NCI-H2196 treated with DMSO at 0.1 percent for 48 hours (cell line): ENCODE measurements at regions not wholly inside any gene's neighbourhood (a gene's known extent, or its start where the extent isn't known, plus 50 kb on each side); places are given as distances from the start of the nearest gene placed in this dataset.

Experiments
- DNase-seq: peaks from one replicate; lab custom pipeline; 2025; ENCODE audit not compliant: unreplicated experiment; lab: John Stamatoyannopoulos, UW

DNA sequence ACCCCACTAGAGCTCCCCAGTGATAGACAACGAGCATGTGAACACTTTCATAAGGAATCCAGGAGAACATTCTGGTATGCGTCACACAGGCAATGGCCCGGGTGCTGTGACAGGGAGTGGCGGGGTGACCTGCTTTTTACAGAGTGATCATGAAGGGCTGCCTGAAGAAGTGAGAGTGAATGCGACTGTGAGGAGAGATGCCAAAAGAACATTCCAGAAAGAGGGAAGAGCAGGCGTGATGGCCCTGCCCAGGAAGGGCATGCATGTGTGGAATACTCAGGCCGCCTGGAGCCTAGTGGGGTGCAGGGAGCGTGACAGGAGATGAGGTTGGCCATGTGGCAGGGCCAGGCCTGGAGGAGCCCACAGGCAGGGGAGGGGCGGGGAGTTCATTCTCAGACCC, 53.8 kb downstream of the FZD10 start:
- DNase-seq, result no peak

DNA sequence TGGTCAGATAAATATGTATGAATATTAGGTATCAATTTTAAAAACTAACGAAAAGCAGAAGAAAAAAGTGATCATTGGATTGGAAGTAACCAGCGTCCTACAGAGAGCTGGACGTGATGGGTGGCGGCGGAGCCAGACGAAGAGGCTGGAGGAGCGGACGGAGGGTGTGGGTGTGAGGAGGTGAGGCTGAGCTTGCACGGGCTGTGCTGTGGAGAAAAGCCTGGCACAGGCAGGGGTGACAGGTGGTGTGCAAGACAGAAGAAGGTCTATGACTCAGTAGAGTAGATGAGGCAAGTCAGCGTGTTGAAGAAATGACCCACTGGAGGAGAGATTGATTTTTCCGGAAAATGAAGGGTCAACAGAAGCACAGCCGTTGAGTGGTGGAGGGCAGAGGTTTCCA, 56.4 kb downstream of the FZD10 start:
- no peak for DNase-seq

DNA sequence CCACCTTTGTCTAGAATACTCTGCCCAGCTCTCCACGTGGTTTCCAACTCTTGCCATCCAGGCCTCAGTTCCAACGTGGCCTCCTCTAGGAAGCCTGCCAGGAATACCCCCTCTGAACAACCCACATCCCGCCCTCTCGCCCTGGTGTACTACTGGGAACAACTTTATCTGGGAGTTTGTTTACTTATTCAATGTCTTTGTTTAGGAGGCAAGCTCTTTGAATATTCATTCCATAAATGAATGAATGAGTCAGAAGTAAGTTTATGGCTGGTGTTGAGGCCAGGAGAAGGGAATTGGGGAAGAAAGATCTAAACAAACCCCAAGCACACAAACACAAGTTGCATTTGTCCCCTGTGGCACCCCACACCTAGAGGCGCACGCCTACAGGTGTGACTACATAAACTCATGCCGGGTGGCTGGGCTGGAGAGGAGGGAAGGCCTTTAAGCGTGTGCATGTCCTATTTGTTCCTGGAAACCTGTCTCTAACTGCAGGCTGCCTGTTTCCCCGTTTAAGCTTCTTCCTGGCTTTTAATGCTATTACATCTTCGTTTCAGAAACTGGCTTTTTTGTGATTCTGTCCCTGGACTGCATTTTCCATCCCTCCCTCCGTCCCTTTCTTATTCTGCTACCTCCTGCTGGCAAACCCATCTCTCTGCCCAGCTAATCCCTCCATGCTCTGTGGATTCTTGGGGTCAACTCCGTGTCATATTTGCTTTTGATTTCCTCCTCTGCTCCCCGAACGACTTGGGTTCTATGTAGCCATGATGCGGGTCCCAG, 57.9 kb downstream of the FZD10 start:
- no peak for DNase-seq

DNA sequence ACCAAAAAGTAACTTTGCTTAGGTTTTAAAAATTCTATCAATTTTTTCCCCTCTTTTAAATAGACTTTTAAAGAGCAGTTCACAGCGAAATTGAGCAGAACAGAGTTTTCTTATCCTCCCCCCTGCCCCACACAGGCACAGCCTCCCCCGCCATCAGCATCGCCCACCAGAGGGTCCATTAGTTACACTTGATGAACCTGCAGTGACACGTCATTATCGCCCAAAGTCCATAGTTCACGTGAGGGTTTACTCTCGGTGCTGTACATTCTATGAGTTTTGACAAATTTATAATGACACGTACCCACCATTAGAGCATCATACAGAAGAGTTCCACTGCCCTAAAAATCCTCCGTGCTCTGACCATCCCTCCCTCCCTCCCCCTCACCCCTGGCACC, 58.4 kb downstream of the FZD10 start:
- no peak for DNase-seq

DNA sequence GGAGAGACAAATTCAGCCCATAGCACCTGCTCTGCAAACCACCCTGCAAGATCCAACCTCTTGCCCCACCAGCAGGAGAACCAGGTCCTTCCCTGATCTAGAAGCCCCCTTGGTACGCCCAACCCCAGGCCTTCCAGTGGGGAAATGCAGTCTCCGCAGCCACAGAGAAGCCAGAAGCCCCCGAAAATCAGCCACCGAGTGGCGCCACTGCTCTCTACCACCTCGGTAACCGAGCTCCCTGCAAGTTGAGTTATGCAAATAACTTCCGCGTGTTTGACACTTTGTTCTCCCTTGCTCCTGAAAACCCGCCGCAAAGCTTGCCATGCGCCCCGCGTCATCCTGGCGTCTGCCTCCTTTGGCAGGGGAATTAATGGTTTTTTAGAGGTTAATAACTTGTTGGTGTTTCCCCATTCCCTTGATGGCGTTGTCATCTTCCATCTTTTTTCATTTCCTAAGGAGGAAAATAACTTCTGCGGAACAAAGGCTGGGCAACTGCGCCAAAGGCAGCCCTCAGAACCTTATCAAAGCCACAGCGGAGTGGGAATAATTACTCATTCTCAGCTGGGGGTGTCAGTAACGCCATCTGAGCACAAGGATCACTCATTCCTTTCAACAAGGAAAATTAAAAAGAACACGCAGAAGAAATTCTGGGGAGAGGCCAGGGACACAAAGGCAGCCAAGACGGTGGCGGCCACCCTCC, 60.4 kb downstream of the FZD10 start:
- no peak for DNase-seq

DNA sequence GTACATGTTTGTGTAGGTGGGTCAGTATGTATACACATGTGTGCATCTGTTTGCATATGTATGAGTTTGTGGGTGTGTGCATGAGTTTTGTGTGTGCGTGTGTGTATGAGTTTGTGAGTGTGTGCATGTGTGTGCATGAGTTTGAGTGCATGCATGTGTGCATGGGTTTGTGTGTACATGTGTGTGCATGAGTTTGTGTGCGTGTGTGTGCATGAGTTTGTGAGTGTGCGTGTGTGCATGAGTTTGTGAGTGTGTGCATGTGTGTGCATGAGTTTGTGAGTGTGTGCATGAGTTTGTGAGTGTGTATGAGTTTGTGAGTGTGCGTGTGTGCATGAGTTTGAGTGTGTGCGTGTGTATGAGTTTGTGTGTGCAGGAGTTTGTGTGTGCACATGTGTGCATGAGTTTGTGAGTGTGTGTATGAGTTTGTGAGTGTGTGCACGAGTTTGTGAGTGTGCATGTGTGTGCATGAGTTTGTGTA, 61.5 kb downstream of the FZD10 start:
- DNase-seq, result no peak

DNA sequence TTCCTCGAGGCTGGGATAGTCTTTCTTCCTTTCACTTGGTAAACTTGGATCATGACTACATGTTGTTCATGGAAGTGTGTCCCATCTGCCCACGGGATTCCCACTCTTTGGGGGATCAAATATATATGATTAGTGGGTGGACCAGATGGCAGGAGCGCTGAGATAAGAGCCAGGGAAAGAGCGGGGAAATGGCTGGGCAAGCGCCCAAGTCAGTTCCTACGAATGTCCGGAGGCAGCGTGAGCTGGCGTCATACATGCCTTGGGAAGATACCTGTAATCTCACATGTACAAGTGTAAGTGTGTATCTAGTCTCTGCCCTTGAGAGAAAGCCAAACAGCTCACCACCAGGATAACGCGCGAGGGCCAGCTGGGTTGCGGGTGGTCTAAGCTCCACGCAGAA, 62.3 kb downstream of the FZD10 start:
- DNase-seq, result no peak

DNA sequence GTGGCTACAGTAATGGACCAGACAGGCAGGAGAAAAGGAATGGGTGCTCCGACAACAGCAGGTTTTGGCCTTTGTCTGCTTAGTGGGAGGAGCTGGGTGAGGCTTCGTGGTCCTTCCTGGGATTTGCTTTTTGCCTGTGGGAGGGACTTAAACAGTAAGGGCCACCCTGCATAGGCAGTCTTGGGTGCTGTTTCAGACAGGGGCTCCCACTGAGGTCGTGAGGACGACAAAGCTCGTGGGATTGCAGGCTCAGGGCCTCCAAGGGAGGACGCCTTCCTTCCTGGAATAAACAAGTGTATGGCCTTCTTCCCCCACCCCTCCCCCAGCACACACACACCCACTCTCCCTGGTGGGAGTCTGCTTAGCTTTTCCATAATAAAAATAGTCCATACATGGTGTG, 63.1 kb downstream of the FZD10 start:
- no peak for DNase-seq

DNA sequence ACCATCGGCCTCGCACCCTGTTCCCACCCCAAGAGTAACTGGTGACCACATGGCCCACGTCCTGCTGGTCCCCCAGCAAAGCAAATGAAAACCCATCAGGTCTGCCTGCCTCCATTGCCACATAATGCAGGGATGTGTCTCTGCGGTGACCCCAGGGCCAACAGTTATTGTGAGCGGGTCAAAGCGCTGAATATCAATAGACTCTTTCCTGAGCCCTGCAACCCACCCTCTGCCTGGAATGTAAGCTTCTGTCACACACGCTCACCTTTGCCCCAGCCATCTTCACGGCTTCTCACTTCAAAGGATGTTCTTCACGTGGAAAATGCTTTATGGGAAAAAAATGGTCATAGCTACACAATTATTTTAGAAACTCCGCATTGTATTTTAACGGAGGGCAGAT, 63.9 kb downstream of the FZD10 start:
- DNase-seq, result no peak

DNA sequence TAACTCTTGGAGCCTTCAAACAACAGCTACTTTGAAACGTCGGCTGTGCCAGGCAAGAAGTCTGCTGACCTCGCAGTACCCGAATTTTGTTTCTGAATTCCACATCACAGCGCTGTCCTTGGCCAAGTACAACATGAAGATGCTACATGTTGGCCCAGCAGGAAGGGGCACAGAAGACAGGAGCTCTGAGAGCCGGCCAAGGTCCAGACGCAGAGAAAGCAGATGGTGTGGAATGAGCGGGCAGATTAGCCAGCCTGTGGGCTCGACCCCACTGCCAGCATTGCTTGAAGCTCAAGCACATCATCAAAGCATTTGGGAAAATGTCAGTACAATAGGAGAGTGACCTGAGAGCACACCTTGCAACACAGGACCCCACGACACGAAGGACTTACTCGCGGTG, 64.5 kb downstream of the FZD10 start:
- no peak for DNase-seq

DNA sequence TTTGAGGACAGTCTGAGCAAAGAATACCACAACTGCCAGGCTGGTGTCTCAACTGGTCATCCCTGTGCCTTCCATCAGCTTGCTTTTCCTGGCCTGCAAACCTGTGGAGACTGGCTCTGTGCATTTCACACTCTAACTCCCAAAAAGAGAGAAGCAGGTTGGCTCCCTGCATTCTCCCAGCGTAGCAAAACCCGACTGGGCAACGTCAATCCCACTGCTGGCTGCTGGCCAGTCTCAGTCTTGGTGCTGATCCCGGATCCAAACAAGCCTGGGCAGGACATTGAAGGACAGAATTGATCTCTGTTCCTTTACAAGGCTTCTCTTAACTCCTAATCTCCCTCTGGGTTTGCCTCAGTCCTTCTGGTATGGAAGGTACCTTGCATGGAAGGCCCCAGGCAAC, 65.4 kb downstream of the FZD10 start:
- DNase-seq, result no peak

DNA sequence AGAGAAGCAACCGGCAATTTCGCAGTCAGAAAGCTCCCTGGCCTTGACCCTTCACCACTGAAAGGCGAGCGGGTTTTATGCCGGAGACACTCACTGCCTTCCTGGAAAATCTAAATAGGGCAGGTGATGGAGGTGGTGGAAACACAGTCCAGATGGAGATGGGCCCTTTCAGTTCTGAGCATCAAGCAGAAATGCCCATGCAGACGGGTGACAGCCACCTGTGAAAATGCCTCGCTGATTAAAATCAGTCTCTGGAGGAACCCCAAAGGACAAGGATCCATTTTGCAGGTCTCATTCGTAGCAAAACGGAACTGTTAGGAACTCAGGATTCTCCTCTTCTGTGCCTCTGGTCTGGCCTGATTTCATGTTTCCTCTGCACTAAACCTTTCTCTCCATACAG, 74.2 kb downstream of the FZD10 start:
- DNase-seq, result no peak

DNA sequence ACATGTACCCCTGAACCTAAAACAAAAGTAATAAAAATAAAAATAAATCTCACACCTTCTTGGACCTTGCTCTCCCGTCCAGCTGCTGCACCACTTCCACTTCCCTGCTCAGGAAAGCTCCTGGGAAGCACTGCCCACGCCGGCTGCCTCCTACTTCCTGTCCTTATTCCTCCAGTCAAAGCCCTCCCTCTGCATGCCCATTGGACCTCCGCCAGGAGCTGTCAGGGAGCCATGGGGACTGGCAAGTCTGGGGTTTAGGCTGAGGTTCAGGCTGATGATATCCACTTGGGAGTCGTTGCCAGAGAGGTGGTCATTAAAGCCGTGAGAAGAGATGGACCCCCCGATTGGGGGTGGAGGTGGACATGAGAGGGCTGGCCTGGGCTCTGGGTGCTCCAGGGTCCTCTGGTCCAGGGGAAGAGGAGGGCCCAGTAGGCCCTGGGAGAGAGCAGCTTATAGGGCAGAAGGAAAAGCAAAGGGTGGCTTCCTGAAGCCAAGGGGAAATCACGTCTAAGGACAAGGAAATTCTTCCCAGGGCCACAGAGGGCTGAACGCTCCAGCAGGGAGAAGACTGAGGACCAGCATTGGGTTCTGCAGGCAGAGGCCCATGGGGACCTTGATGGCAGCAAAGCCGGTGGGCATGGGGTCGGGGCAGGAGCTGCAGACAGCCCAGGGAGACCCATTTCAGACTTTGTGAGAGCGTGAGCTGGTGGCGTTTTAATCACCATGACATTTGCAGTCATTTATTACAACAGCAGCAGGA, 78.7 kb downstream of the FZD10 start:
- no peak for DNase-seq

DNA sequence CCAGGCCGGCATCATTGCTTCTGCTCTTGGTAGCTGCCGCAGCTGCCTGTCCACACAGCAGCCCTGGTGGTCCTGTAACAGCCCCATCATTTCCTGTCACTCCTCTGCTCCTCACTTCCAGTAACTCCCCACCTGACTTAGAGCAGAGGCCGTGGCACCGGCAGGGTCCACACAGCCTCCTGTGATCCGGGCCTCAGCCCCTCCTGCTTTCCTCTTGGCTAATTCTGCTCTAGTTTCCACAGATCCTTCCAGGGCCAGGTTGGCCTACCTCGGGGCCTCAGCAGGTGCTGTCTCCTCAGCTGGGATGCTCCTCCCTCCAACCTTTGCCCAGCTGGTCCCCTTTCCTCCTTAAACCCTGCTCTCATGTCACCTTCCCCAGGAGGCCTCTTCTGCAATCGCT, 80.2 kb downstream of the FZD10 start:
- DNase-seq, result no peak

DNA sequence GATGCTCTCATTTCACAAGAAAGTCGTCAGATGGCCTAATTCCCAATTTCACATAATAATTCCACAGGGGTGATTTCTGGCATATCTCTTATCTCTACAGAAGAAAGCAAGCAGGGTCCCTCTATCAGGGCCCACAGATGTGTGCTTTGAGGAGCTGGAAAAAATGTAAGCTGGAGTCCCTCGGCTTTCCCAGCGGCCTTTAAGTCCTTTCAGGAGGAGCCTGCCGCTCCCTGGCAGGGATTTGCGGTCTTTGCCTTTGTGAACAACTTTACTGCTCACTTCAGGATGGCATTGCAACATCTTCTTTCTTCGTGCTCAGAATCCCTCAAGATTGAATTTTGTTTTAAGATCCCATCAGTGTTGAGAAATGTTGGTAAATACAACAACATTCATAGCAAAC, 83.0 kb downstream of the FZD10 start:
- DNase-seq, result no peak

DNA sequence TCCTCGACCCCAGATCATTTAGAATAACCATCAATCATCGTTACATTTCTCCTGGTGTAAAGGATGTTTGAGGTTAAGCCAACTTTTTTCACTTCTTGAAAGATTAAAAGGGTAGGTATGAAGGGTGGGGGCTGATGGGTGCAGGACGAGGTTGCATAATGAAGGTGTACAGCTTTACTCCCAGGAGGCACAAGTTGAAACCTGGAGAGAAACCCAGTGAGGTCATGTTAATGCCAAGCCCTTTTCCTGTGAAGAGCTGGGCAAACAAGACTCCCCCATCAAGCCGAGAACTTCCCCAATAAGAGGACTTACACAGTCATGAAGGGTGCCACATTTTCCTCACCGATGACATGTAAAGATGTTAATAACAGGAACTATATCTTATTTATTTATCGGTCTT, 84.3 kb downstream of the FZD10 start:
- DNase-seq, result no peak

DNA sequence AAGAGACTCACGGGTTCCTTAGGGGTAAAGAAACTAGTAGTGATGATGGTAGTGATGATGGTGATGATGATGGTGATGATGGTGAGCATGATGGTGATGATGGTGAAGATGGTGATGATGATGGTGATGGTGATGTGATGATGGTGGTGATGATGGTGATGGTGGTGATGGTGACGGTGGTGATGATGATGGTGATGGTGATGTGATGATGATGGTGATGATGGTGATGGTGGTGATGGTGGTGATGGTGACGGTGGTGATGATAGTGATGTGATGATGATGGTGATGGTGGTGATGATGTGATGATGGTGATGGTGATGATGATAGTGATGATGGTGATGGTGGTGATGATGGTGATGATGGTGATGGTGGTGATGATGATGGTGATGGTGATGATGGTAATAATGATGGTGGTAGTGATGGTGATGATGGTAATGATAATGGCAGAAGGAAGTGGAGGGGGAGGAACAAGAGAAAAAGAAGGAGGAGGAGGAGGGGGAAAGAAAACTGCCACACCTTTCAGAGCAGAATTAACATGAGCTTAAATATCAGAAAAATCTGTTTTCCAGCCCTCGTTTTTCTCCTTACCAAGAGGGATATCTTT, 85.5 kb downstream of the FZD10 start:
- DNase-seq, result no peak

DNA sequence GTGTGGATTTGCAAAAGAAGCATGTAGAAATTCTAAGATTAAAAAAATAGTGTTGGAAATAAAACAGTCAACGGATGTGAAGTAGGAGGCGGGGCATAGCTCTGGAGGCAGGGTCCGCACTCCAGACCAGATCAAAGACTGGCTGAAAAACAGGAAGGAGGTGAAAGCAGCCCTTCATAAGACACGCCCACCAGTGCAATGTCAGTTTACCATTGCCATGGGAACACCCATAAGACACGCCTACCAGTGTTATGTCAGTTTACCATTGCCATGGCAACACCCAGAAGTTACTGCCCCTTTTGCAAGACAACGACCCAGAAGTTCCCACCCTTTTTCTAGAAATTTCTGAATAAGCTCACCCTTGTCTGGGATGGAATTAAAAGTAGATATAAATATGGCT, 87.1 kb downstream of the FZD10 start:
- no peak for DNase-seq

DNA sequence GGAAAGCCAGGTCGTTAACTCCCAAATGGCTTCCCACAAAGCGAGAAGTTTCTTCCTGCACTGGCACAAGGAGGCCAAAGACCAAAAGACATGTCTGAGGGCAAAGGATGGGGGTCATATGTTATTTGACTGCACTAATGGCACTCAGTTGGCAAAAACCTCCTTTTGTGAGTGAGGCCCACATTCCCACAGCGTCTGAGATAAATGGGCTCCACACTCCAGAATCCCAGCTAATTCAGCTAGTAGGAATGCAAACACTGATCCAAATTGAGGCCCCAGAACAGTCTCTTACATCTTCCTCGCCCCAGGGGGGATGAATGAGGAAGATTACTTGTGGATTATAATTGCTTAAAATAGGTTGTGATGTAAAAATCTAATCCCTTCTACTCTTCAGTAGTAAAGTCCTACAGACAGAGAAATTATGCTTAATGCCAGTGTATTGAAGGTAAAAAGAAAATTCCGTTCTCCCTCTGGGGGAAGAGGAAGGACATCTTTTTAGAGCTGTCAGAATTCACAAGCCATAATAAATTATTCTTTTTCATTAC, 86.4 kb upstream of the PIWIL1 start:
- DNase-seq, result no peak

DNA sequence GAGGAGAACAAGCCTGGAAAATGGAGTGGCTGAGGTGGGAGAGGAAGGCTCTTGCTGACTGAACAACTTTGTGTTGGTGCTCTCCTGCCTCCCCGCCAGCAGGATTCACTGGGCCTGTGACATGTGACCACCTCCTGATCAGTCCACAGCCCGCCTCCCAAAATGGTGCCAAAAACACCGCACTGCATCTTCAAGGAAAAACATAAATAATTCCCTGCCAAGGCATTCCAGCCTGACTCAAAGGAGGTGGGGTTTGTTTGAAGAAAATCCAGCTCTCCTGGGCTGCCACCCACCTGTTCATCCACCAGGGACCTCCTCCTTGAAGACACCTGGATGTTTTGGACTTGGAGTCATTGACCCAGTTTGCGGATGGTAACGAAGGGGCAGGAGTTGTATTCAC, 83.8 kb upstream of the PIWIL1 start:
- DNase-seq, result peak; percentile 41
